ENCODE measurements at regions not wholly inside any gene's neighbourhood (a gene's known extent, or its start where the extent isn't known, plus 50 kb on each side); places are given as distances from the start of the nearest gene placed in this dataset.

DNA sequence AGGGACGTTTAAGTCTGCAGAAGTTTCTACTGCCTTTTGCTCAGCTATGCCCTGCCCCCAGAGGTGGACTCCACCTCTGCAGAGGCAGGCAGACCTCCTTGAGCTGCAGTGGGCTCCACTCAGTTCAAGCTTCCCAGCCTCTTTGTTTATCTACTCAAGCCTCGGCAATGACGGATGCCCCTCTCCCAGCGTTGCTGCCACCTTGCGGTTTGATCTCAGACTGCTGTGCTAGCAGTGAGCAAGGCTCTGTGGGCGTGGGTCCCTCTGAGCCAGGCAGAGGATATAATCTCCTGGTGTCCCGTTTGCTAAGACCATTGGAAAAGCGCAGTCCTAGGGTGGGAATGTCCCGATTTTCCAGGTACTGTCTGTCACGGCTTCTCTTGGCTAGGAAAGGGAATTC lies 2188.5 kb upstream of the WWC1 start:
- TF ChIP-seq, protein P1, sequence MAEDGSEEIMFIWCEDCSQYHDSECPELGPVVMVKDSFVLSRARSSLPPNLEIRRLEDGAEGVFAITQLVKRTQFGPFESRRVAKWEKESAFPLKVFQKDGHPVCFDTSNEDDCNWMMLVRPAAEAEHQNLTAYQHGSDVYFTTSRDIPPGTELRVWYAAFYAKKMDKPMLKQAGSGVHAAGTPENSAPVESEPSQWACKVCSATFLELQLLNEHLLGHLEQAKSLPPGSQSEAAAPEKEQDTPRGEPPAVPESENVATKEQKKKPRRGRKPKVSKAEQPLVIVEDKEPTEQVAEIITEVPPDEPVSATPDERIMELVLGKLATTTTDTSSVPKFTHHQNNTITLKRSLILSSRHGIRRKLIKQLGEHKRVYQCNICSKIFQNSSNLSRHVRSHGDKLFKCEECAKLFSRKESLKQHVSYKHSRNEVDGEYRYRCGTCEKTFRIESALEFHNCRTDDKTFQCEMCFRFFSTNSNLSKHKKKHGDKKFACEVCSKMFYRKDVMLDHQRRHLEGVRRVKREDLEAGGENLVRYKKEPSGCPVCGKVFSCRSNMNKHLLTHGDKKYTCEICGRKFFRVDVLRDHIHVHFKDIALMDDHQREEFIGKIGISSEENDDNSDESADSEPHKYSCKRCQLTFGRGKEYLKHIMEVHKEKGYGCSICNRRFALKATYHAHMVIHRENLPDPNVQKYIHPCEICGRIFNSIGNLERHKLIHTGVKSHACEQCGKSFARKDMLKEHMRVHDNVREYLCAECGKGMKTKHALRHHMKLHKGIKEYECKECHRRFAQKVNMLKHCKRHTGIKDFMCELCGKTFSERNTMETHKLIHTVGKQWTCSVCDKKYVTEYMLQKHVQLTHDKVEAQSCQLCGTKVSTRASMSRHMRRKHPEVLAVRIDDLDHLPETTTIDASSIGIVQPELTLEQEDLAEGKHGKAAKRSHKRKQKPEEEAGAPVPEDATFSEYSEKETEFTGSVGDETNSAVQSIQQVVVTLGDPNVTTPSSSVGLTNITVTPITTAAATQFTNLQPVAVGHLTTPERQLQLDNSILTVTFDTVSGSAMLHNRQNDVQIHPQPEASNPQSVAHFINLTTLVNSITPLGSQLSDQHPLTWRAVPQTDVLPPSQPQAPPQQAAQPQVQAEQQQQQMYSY (CRISPR knock-in tag; IDR thresholded peaks at IDR 0.05): no peak
- TF ChIP-seq, protein P2, sequence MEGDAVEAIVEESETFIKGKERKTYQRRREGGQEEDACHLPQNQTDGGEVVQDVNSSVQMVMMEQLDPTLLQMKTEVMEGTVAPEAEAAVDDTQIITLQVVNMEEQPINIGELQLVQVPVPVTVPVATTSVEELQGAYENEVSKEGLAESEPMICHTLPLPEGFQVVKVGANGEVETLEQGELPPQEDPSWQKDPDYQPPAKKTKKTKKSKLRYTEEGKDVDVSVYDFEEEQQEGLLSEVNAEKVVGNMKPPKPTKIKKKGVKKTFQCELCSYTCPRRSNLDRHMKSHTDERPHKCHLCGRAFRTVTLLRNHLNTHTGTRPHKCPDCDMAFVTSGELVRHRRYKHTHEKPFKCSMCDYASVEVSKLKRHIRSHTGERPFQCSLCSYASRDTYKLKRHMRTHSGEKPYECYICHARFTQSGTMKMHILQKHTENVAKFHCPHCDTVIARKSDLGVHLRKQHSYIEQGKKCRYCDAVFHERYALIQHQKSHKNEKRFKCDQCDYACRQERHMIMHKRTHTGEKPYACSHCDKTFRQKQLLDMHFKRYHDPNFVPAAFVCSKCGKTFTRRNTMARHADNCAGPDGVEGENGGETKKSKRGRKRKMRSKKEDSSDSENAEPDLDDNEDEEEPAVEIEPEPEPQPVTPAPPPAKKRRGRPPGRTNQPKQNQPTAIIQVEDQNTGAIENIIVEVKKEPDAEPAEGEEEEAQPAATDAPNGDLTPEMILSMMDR (IDR thresholded peaks at IDR 0.05): no peak
- no peak for TF ChIP-seq KAT7 (CRISPR knock-in tag; IDR thresholded peaks at IDR 0.05; ENCODE audit: borderline replicate concordance)
- TF ChIP-seq ZNF416 (CRISPR knock-in tag; IDR thresholded peaks at IDR 0.05): no peak
- no peak for TF ChIP-seq ESRRA (CRISPR knock-in tag; IDR thresholded peaks at IDR 0.05; ENCODE audit: borderline replicate concordance)
- TF ChIP-seq IRF2 (CRISPR knock-in tag; IDR thresholded peaks at IDR 0.05; ENCODE audit: borderline replicate concordance, low read depth): no peak
